Thoracic aorta (tissue), 2 donors: ENCODE measurements at regions not wholly inside any gene's neighbourhood (a gene's known extent, or its start where the extent isn't known, plus 50 kb on each side); places are given as distances from the start of the nearest gene placed in this dataset.

Experiments
- ATAC-seq: fragments of 150-250 bp; one replicate; pipeline ENCODE4 v1.8.0; 2017; ENCODE audit warnings: low read depth; ENCODE audit not compliant: insufficient number of reproducible peaks, low FRiP score
- DNase-seq: peaks from one replicate; pipeline ENCODE4 v3.0.0-alpha.2; 2020; ENCODE audit warnings: low spot score
- H3K27ac ChIP-seq, 2 donors: fragments of 200-600 bp; sonication (generic); 1 replicate in 1 of 2; 2 replicates in 1 of 2; pipeline ENCODE4 v1.5.1; 2016; ENCODE audit warnings: mild to moderate bottlenecking in 2 of 2, moderate library complexity in 2 of 2
- H3K27me3 ChIP-seq: fragments of 200-600 bp; sonication (generic); replicated peaks from 2 replicates; pipeline ENCODE4 v1.6.0; 2016; ENCODE audit warnings: mild to moderate bottlenecking; ENCODE audit not compliant: insufficient read depth
- H3K36me3 ChIP-seq: fragments of 200-600 bp; sonication (generic); one replicate; pipeline ENCODE4 v1.5.1; 2016
- H3K4me1 ChIP-seq, 2 donors: fragments of 200-600 bp; sonication (generic); 1 replicate in 1 of 2; 2 replicates in 1 of 2; pipeline versions ENCODE4 v1.5.1 to v1.6.0; 2016; ENCODE audit warnings: low read depth in 2 of 2, mild to moderate bottlenecking in 1 of 2; ENCODE audit not compliant: control insufficient read depth in 1 of 2
- H3K4me3 ChIP-seq: fragments of 200-600 bp; sonication (generic); 2 replicates; pipeline ENCODE4 v1.5.1; 2016; ENCODE audit warnings: mild to moderate bottlenecking
- H3K9me3 ChIP-seq: fragments of 200-600 bp; sonication (generic); 2 replicates; pipeline ENCODE4 v1.5.1; 2016
- TF ChIP-seq, protein P1 (sequence below): fragments of 200-600 bp; sonication (generic); IDR thresholded peaks from one replicate; pipeline ENCODE4 v1.5.1; 2019; ENCODE audit warnings: antibody characterized with exemption

DNA sequence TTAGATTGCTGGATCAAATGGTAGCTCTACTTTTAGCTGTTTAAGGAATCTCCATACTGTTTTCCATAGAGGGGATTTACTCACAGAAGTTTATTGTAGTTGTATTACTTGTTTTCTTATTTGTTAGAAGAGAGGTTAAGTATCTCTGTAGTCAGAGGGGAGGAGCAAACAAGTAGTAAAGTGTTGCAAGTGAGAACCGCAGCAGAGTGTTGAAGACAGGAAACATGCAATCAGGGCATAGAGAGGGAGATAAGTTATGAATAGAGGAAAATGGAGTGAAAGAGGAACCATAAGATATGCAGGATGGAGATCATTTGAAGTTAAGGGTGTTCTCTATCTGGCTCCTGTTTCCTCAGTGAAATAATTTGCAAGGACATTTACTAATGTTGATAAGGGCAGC, 331.4 kb upstream of the TMEM229A start:
- no peaks in the 10 kb centered on the region for H3K4me1 ChIP-seq
- H3K27me3 ChIP-seq, result no peaks in the 10 kb centered on the region
- TF ChIP-seq, protein P1, sequence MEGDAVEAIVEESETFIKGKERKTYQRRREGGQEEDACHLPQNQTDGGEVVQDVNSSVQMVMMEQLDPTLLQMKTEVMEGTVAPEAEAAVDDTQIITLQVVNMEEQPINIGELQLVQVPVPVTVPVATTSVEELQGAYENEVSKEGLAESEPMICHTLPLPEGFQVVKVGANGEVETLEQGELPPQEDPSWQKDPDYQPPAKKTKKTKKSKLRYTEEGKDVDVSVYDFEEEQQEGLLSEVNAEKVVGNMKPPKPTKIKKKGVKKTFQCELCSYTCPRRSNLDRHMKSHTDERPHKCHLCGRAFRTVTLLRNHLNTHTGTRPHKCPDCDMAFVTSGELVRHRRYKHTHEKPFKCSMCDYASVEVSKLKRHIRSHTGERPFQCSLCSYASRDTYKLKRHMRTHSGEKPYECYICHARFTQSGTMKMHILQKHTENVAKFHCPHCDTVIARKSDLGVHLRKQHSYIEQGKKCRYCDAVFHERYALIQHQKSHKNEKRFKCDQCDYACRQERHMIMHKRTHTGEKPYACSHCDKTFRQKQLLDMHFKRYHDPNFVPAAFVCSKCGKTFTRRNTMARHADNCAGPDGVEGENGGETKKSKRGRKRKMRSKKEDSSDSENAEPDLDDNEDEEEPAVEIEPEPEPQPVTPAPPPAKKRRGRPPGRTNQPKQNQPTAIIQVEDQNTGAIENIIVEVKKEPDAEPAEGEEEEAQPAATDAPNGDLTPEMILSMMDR, result no peak
- no peak overlapping the region for H3K4me3 ChIP-seq
- H3K36me3 ChIP-seq, result no peaks in the 10 kb centered on the region
- no peak for DNase-seq
- no peak overlapping the region for H3K27ac ChIP-seq
- H3K9me3 ChIP-seq, result no peaks in the 10 kb centered on the region
- no peak for ATAC-seq

GRCh38 chr7:124354201-124354600, 321.3 kb upstream of the TMEM229A start:
- H3K27me3 ChIP-seq, result no peaks in the 10 kb centered on the region
- no peaks in the 10 kb centered on the region for H3K36me3 ChIP-seq
- no peak for ATAC-seq
- no peak overlapping the region for H3K4me3 ChIP-seq
- H3K4me1 ChIP-seq, result no peaks in the 10 kb centered on the region
- TF ChIP-seq, protein P1, result no peak
- H3K27ac ChIP-seq, result no peak overlapping the region
- H3K9me3 ChIP-seq, result no peaks in the 10 kb centered on the region
- DNase-seq, result no peak

- Histone ChIP-seq H3K9me3 (no peaks in the 10 kb centered on the region), H3K27ac (no peak overlapping the region), H3K36me3 (no peaks in the 10 kb centered on the region), H3K4me3 (no peak overlapping the region), H3K4me1 (no peaks in the 10 kb centered on the region), H3K27me3 (no peaks in the 10 kb centered on the region)
- TF ChIP-seq, protein P1, result no peak
- no peak for DNase-seq
- ATAC-seq, result no peak
These were observed 319.1 kb upstream of the TMEM229A start for GRCh38 chr7:124351950-124352349.

- Histone ChIP-seq H3K36me3 (no peaks in the 10 kb centered on the region), H3K27ac (no peak overlapping the region), H3K4me1 (no peaks in the 10 kb centered on the region), H3K27me3 (no peaks in the 10 kb centered on the region), H3K4me3 (no peak overlapping the region), H3K9me3 (no peaks in the 10 kb centered on the region)
- ATAC-seq (no peak), DNase-seq (no peak)
- TF ChIP-seq, protein P1, result no peak
These were observed 316.6 kb upstream of the TMEM229A start for GRCh38 chr7:124349443-124349842.

- Histone ChIP-seq H3K27me3 (no peaks in the 10 kb centered on the region), H3K27ac (no peak overlapping the region), H3K4me1 (no peaks in the 10 kb centered on the region), H3K4me3 (no peak overlapping the region), H3K9me3 (no peaks in the 10 kb centered on the region), H3K36me3 (no peaks in the 10 kb centered on the region)
- TF ChIP-seq, protein P1, result no peak
- ATAC-seq (no peak), DNase-seq (no peak)
These were observed 306.0 kb upstream of the TMEM229A start for GRCh38 chr7:124338861-124339260.
